SK-N-SH treated with all-trans-retinoic acid at 6 μM for 48 hours (cell line): ENCODE measurements at regions not wholly inside any gene's neighbourhood (a gene's known extent, or its start where the extent isn't known, plus 50 kb on each side); places are given as distances from the start of the nearest gene placed in this dataset.

Source experiments
- GLIS3 ChIP-seq: fragments of 250-450 bp; sonication (Bioruptor Pico); IDR thresholded peaks from 2 replicates; pipeline ENCODE4 v1.5.0; 2020; ENCODE audit warnings: mild to moderate bottlenecking, moderate library complexity
- OSR1 ChIP-seq: fragments of 250-450 bp; sonication (Bioruptor Pico); IDR thresholded peaks from 2 replicates; pipeline ENCODE4 v1.8.0; 2022; ENCODE audit warnings: moderate library complexity, mild to moderate bottlenecking, inconsistent platforms
- RARB ChIP-seq: fragments of 250-450 bp; sonication (Bioruptor Pico); IDR thresholded peaks from 2 replicates; pipeline ENCODE4 v1.8.0; 2021; ENCODE audit warnings: mild to moderate bottlenecking, moderate library complexity
- TOX ChIP-seq: fragments of 250-450 bp; sonication (Bioruptor Pico); IDR thresholded peaks from 2 replicates; pipeline ENCODE4 v1.8.0; 2021; ENCODE audit warnings: mild to moderate bottlenecking, moderate library complexity, borderline replicate concordance
- ZC3H10 ChIP-seq: fragments of 250-450 bp; sonication (Bioruptor Pico); IDR thresholded peaks from 2 replicates; pipeline ENCODE4 v1.5.1; 2021; ENCODE audit warnings: mild to moderate bottlenecking, moderate library complexity
- ZFP3 ChIP-seq: fragments of 250-450 bp; sonication (Bioruptor Pico); IDR thresholded peaks from 2 replicates; pipeline ENCODE4 v1.5.0; 2020; ENCODE audit warnings: mild to moderate bottlenecking, moderate library complexity
- ZFP30 ChIP-seq: fragments of 450-650 bp; formaldehyde crosslinking; IDR thresholded peaks from 2 replicates; pipeline ENCODE4 v1.5.0; 2022; ENCODE audit warnings: mild to moderate bottlenecking, moderate library complexity
- ZNF70 ChIP-seq: fragments of 450-650 bp; formaldehyde crosslinking; IDR thresholded peaks from 2 replicates; pipeline ENCODE4 v1.5.0; 2020; ENCODE audit warnings: mild to moderate bottlenecking, moderate library complexity
- TF ChIP-seq, protein P1 (sequence below): fragments of 250-450 bp; sonication (Bioruptor Pico); IDR thresholded peaks from 2 replicates; pipeline ENCODE4 v1.8.0; 2020; ENCODE audit warnings: mild to moderate bottlenecking, moderate library complexity, borderline replicate concordance
- TF ChIP-seq, protein P2 (sequence below): fragments of 250-450 bp; sonication (Bioruptor Pico); IDR thresholded peaks from 2 replicates; pipeline ENCODE4 v1.5.0; 2020; ENCODE audit warnings: mild to moderate bottlenecking, moderate library complexity
- TF ChIP-seq, protein P3 (sequence below): fragments of 250-450 bp; sonication (Bioruptor Pico); IDR thresholded peaks from 2 replicates; pipeline ENCODE4 v1.5.1; 2020; ENCODE audit warnings: low read depth, mild to moderate bottlenecking, moderate library complexity
- TF ChIP-seq, protein P4 (sequence below): fragments of 250-450 bp; sonication (Bioruptor Pico); IDR thresholded peaks from 2 replicates; pipeline ENCODE4 v1.5.1; 2021; ENCODE audit warnings: mild to moderate bottlenecking, moderate library complexity

DNA sequence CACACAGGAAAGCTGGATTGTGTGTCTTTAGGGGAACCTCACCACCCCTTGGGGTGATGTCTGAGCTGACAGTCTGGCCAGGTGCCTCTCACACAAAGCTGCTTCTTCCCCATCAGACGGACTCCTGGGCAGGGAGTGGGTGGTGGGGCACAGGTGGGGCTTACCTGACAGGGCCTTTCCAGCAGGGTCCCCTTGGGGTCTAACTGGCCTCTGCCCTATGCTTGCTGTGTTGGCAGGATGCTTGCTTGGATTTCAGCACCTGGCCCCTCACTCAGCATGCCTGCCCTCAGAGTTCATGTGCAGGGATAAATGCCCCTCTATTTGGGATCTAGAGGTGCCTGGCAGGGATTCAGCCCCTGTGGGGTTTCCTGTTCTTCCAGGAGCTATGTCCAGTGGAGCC, 496.9 kb upstream of the ZMIZ1 start:
- no peak for TF ChIP-seq GLIS3
- TF ChIP-seq, protein P1, sequence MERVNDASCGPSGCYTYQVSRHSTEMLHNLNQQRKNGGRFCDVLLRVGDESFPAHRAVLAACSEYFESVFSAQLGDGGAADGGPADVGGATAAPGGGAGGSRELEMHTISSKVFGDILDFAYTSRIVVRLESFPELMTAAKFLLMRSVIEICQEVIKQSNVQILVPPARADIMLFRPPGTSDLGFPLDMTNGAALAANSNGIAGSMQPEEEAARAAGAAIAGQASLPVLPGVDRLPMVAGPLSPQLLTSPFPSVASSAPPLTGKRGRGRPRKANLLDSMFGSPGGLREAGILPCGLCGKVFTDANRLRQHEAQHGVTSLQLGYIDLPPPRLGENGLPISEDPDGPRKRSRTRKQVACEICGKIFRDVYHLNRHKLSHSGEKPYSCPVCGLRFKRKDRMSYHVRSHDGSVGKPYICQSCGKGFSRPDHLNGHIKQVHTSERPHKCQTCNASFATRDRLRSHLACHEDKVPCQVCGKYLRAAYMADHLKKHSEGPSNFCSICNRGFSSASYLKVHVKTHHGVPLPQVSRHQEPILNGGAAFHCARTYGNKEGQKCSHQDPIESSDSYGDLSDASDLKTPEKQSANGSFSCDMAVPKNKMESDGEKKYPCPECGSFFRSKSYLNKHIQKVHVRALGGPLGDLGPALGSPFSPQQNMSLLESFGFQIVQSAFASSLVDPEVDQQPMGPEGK (CRISPR knock-in tag) = no peak
- no peak for TF ChIP-seq ZC3H10
- no peak for TF ChIP-seq ZFP30 (CRISPR knock-in tag)
- no peak for TF ChIP-seq TOX
- TF ChIP-seq, protein P2, sequence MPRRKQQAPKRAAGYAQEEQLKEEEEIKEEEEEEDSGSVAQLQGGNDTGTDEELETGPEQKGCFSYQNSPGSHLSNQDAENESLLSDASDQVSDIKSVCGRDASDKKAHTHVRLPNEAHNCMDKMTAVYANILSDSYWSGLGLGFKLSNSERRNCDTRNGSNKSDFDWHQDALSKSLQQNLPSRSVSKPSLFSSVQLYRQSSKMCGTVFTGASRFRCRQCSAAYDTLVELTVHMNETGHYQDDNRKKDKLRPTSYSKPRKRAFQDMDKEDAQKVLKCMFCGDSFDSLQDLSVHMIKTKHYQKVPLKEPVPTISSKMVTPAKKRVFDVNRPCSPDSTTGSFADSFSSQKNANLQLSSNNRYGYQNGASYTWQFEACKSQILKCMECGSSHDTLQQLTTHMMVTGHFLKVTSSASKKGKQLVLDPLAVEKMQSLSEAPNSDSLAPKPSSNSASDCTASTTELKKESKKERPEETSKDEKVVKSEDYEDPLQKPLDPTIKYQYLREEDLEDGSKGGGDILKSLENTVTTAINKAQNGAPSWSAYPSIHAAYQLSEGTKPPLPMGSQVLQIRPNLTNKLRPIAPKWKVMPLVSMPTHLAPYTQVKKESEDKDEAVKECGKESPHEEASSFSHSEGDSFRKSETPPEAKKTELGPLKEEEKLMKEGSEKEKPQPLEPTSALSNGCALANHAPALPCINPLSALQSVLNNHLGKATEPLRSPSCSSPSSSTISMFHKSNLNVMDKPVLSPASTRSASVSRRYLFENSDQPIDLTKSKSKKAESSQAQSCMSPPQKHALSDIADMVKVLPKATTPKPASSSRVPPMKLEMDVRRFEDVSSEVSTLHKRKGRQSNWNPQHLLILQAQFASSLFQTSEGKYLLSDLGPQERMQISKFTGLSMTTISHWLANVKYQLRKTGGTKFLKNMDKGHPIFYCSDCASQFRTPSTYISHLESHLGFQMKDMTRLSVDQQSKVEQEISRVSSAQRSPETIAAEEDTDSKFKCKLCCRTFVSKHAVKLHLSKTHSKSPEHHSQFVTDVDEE (CRISPR knock-in tag) = no peak
- TF ChIP-seq ZNF70 (CRISPR knock-in tag) = no peak
- TF ChIP-seq, protein P3, sequence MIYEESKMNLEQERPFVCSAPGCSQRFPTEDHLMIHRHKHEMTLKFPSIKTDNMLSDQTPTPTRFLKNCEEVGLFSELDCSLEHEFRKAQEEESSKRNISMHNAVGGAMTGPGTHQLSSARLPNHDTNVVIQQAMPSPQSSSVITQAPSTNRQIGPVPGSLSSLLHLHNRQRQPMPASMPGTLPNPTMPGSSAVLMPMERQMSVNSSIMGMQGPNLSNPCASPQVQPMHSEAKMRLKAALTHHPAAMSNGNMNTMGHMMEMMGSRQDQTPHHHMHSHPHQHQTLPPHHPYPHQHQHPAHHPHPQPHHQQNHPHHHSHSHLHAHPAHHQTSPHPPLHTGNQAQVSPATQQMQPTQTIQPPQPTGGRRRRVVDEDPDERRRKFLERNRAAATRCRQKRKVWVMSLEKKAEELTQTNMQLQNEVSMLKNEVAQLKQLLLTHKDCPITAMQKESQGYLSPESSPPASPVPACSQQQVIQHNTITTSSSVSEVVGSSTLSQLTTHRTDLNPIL (CRISPR knock-in tag) = no peak
- no peak for TF ChIP-seq RARB (CRISPR knock-in tag)
- no peak for TF ChIP-seq OSR1 (CRISPR knock-in tag)
- TF ChIP-seq ZFP3 (CRISPR knock-in tag) = no peak
- TF ChIP-seq, protein P4, sequence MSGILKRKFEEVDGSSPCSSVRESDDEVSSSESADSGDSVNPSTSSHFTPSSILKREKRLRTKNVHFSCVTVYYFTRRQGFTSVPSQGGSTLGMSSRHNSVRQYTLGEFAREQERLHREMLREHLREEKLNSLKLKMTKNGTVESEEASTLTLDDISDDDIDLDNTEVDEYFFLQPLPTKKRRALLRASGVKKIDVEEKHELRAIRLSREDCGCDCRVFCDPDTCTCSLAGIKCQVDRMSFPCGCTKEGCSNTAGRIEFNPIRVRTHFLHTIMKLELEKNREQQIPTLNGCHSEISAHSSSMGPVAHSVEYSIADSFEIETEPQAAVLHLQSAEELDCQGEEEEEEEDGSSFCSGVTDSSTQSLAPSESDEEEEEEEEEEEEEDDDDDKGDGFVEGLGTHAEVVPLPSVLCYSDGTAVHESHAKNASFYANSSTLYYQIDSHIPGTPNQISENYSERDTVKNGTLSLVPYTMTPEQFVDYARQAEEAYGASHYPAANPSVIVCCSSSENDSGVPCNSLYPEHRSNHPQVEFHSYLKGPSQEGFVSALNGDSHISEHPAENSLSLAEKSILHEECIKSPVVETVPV = no peak
